A673 (cell line): ENCODE measurements at regions not wholly inside any gene's neighbourhood (a gene's known extent, or its start where the extent isn't known, plus 50 kb on each side); places are given as distances from the start of the nearest gene placed in this dataset.

Source experiments
- EZH2 ChIP-seq: fragments of 200-600 bp; sonication (generic); IDR thresholded peaks from 2 replicates; pipeline ENCODE4 v1.6.1; 2017; ENCODE audit warnings: borderline replicate concordance, low read depth, mild to moderate bottlenecking, mixed read lengths, antibody characterized with exemption, low read length; ENCODE audit not compliant: poor library complexity, severe bottlenecking
- TF ChIP-seq, protein P1 (sequence below): fragments of 300-800, 200-600 bp; sonication (generic); conservative IDR thresholded peaks from 2 replicates; pipeline ENCODE4 v1.5.1; 2017; ENCODE audit warnings: low read depth, mild to moderate bottlenecking, antibody characterized with exemption, low read length, moderate library complexity, mixed read lengths

DNA sequence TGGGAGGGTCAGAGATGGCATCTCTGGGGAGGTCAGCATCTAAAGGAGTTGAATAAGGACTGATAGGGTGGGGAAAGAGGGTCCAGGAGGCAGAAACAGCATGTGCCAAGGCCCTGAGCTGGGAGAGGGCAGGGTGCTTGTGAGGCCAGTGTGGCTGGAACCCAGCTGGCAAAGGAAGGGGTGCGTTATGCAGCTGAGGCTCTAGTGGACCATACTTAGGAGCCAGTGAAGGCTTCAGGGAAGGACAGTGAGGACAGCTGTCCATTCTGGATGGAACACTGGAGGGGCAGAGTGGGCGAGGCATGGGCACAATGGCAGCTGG, 57.1 kb upstream of the RPL11 start:
- TF ChIP-seq, protein P1, sequence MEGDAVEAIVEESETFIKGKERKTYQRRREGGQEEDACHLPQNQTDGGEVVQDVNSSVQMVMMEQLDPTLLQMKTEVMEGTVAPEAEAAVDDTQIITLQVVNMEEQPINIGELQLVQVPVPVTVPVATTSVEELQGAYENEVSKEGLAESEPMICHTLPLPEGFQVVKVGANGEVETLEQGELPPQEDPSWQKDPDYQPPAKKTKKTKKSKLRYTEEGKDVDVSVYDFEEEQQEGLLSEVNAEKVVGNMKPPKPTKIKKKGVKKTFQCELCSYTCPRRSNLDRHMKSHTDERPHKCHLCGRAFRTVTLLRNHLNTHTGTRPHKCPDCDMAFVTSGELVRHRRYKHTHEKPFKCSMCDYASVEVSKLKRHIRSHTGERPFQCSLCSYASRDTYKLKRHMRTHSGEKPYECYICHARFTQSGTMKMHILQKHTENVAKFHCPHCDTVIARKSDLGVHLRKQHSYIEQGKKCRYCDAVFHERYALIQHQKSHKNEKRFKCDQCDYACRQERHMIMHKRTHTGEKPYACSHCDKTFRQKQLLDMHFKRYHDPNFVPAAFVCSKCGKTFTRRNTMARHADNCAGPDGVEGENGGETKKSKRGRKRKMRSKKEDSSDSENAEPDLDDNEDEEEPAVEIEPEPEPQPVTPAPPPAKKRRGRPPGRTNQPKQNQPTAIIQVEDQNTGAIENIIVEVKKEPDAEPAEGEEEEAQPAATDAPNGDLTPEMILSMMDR, result no peak
- no peak for TF ChIP-seq EZH2
